K562 (cell line): ENCODE measurements at regions not wholly inside any gene's neighbourhood (a gene's known extent, or its start where the extent isn't known, plus 50 kb on each side); places are given as distances from the start of the nearest gene placed in this dataset.

ENCODE experiments used
- BRCA1 ChIP-seq, 2 experiments: fragments of 450-650 bp in 1 of 2; sonication (generic) in 1 of 2; formaldehyde crosslinking in 1 of 2; IDR thresholded peaks; 2 replicates each; pipeline versions ENCODE4 v1.5.0 to v1.6.1; 2017 to 2020; ENCODE audit warnings: mild to moderate bottlenecking in 1 of 2, missing genetic modification reagents in 1 of 2
- MTA1 ChIP-seq: fragments of 450-650 bp; IDR thresholded peaks from 2 replicates; pipeline ENCODE4 v1.6.1; 2017; ENCODE audit warnings: borderline replicate concordance
- SMAD1 ChIP-seq: fragments of 150-350 bp; IDR thresholded peaks from 2 replicates; pipeline ENCODE4 v1.6.1; 2014; ENCODE audit warnings: low read length, low read depth; ENCODE audit not compliant: partially characterized antibody
- SRF ChIP-seq, 2 experiments: fragments of 250-450, 450-650 bp in 1 of 2; sonication (Bioruptor Pico) in 1 of 2; sonication (generic) in 1 of 2; formaldehyde crosslinking; IDR thresholded peaks; 2 replicates each; pipeline versions ENCODE4 v1.5.0 to v1.5.1; 2020 to 2022; ENCODE audit warnings: mild to moderate bottlenecking in 1 of 2, missing genetic modification reagents in 1 of 2
- ZBTB7A ChIP-seq: IDR thresholded peaks from 2 replicates; pipeline ENCODE4 v1.6.1; 2011; ENCODE audit warnings: low read depth, mild to moderate bottlenecking, low read length, moderate library complexity, borderline replicate concordance; ENCODE audit not compliant: control insufficient read depth
- ZNF212 ChIP-seq: fragments of 450-650 bp; formaldehyde crosslinking; IDR thresholded peaks from 2 replicates; pipeline ENCODE4 v1.4.0; 2020; ENCODE audit warnings: mild to moderate bottlenecking
- TF ChIP-seq, protein P1 (sequence below): sonication (generic); formaldehyde crosslinking; IDR thresholded peaks from 2 replicates; pipeline ENCODE4 v1.8.0; 2022; ENCODE audit warnings: mild to moderate bottlenecking, low read depth, missing genetic modification reagents
- TF ChIP-seq, protein P2 (sequence below): fragments of 250-450 bp; sonication (Bioruptor Pico); IDR thresholded peaks from 2 replicates; pipeline ENCODE4 v1.4.0; 2020; ENCODE audit warnings: mild to moderate bottlenecking
- TF ChIP-seq, protein P3 (sequence below): sonication (generic); formaldehyde crosslinking; IDR thresholded peaks from 2 replicates; pipeline ENCODE4 v1.8.0; 2022; ENCODE audit warnings: missing genetic modification reagents, mild to moderate bottlenecking, borderline replicate concordance
- TF ChIP-seq, protein P4 (sequence below): sonication (generic); formaldehyde crosslinking; IDR thresholded peaks from 2 replicates; pipeline ENCODE4 v1.9.0; 2022; ENCODE audit warnings: mild to moderate bottlenecking, missing genetic modification reagents
- TF ChIP-seq, protein P5 (sequence below): sonication (generic); formaldehyde crosslinking; IDR thresholded peaks from 2 replicates; pipeline ENCODE4 v1.5.0; 2020; ENCODE audit warnings: missing genetic modification reagents

DNA sequence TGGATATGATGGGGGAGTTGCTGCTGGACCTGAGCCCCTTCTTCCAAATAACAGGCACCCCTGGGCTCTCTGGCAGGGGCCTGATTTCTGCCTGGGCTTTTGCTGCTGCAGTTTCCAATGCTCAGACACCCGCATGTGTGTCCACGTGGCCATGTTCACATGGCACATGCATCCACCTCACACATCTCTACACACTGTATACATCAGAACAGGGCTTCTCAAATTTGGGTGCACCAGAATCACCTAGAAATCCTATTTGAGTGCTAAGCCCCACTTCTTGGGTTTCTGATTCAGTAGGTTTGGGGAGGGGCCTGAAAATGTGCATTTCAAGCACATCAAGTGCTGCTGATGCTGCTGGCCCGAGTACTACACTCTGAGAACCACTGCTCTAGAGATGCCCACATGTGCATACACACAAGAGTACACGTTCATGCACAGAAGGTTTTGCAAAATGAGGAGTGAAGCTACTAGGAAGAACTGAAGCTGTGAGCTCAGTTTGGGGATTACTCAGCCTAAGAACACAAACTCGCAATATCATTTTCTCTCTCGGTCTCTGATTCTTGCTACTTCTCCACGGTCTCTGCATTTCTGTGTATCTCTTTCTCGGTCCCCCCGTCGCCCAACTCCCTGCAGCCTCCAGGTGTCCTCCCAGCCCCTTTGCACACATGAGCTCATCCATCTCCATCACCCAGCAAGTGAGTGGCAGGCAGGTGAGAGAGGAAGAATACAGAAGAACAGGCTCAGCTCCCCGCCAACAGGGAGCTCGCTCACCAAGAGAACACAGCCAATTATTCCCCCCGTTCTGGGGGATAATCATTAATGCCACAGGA, 97.0 kb downstream of the PCDH1 start:
- TF ChIP-seq, protein P1, sequence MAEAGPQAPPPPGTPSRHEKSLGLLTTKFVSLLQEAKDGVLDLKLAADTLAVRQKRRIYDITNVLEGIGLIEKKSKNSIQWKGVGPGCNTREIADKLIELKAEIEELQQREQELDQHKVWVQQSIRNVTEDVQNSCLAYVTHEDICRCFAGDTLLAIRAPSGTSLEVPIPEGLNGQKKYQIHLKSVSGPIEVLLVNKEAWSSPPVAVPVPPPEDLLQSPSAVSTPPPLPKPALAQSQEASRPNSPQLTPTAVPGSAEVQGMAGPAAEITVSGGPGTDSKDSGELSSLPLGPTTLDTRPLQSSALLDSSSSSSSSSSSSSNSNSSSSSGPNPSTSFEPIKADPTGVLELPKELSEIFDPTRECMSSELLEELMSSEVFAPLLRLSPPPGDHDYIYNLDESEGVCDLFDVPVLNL = no peak
- TF ChIP-seq ZBTB7A (no peak), SMAD1 (no peak), ZNF212 (no peak), SRF (CRISPR knock-in tag; IDR thresholded peaks at IDR 0.05) (no peak), MTA1 (no peak), BRCA1 (IDR thresholded peaks at IDR 0.05) (no peak), BRCA1 (CRISPR knock-in tag; IDR thresholded peaks at IDR 0.05) (no peak)
- TF ChIP-seq, protein P2, sequence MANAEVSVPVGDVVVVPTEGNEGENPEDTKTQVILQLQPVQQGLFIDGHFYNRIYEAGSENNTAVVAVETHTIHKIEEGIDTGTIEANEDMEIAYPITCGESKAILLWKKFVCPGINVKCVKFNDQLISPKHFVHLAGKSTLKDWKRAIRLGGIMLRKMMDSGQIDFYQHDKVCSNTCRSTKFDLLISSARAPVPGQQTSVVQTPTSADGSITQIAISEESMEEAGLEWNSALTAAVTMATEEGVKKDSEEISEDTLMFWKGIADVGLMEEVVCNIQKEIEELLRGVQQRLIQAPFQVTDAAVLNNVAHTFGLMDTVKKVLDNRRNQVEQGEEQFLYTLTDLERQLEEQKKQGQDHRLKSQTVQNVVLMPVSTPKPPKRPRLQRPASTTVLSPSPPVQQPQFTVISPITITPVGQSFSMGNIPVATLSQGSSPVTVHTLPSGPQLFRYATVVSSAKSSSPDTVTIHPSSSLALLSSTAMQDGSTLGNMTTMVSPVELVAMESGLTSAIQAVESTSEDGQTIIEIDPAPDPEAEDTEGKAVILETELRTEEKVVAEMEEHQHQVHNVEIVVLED (CRISPR knock-in tag) = no peak
- TF ChIP-seq, protein P3, sequence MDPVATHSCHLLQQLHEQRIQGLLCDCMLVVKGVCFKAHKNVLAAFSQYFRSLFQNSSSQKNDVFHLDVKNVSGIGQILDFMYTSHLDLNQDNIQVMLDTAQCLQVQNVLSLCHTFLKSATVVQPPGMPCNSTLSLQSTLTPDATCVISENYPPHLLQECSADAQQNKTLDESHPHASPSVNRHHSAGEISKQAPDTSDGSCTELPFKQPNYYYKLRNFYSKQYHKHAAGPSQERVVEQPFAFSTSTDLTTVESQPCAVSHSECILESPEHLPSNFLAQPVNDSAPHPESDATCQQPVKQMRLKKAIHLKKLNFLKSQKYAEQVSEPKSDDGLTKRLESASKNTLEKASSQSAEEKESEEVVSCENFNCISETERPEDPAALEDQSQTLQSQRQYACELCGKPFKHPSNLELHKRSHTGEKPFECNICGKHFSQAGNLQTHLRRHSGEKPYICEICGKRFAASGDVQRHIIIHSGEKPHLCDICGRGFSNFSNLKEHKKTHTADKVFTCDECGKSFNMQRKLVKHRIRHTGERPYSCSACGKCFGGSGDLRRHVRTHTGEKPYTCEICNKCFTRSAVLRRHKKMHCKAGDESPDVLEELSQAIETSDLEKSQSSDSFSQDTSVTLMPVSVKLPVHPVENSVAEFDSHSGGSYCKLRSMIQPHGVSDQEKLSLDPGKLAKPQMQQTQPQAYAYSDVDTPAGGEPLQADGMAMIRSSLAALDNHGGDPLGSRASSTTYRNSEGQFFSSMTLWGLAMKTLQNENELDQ (CRISPR knock-in tag) = no peak
- TF ChIP-seq, protein P4, sequence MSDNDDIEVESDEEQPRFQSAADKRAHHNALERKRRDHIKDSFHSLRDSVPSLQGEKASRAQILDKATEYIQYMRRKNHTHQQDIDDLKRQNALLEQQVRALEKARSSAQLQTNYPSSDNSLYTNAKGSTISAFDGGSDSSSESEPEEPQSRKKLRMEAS (CRISPR knock-in tag) = no peak
- TF ChIP-seq, protein P5, sequence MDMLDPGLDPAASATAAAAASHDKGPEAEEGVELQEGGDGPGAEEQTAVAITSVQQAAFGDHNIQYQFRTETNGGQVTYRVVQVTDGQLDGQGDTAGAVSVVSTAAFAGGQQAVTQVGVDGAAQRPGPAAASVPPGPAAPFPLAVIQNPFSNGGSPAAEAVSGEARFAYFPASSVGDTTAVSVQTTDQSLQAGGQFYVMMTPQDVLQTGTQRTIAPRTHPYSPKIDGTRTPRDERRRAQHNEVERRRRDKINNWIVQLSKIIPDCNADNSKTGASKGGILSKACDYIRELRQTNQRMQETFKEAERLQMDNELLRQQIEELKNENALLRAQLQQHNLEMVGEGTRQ (CRISPR knock-in tag) = no peak
